Upper lobe of right lung (tissue), 1 donor: ENCODE measurements at regions not wholly inside any gene's neighbourhood (a gene's known extent, or its start where the extent isn't known, plus 50 kb on each side); places are given as distances from the start of the nearest gene placed in this dataset.

Experiments used
- ATAC-seq: fragments of 200-7000 bp; cut with Tn5 transposase; one replicate; pipeline ENCODE4 v1.9.1; 2020; ENCODE audit warnings: mild to moderate bottlenecking, moderate library complexity
- DNase-seq: peaks from one replicate; pipeline ENCODE4 v3.0.0-alpha.2; 2020
- H3K27ac ChIP-seq: fragments of 200-600 bp; one replicate; pipeline ENCODE4 v1.8.0; 2022
- H3K27me3 ChIP-seq: fragments of 200-600 bp; one replicate; pipeline ENCODE4 v1.8.0; 2022; ENCODE audit warnings: mild to moderate bottlenecking
- H3K36me3 ChIP-seq: fragments of 200-600 bp; one replicate; pipeline ENCODE4 v1.8.0; 2022
- H3K4me1 ChIP-seq: fragments of 200-600 bp; one replicate; pipeline ENCODE4 v1.8.0; 2022
- H3K4me3 ChIP-seq: fragments of 200-600 bp; one replicate; pipeline ENCODE4 v1.8.0; 2022; ENCODE audit warnings: mild to moderate bottlenecking
- H3K9me3 ChIP-seq: fragments of 200-600 bp; one replicate; pipeline ENCODE4 v1.8.0; 2022
- CTCF ChIP-seq: fragments of 200-600 bp; IDR thresholded peaks from one replicate; pipeline ENCODE4 v1.8.0; 2022; ENCODE audit warnings: antibody characterized with exemption
- intact Hi-C: fragments of 100-400 bp; cut with DNase I; formaldehyde crosslinking; loops from one replicate; pipeline ENCODE4 v1.11.0; 2022
- donor health status: DM: no; HTN: yes; CAD: no; lungs with severe emphysema.

GRCh38 chr3:43162230-43163084 is 56.6 kb upstream of the POMGNT2 start:
- ATAC-seq (peak; percentile 25), DNase-seq (no peak)
- no peaks in the 10 kb centered on the region for H3K27me3 ChIP-seq
- H3K9me3 ChIP-seq = no peaks in the 10 kb centered on the region
- no peaks in the 10 kb centered on the region for H3K36me3 ChIP-seq
- peak; percentile 54 for TF ChIP-seq CTCF
- intact Hi-C loops = loop anchor here (10.0 kb wide), 1 partner anchor 342 kb away; no protein-coding TSS in a partner anchor
- H3K4me3 ChIP-seq = no peak overlapping the region
- H3K27ac ChIP-seq = peak overlapping the region; percentile 60
- H3K4me1 ChIP-seq = peaks cover 8% of the 10 kb centered on the region

GRCh38 chr3:43161684-43162229 is 55.9 kb upstream of the POMGNT2 start:
- peaks cover 8% of the 10 kb centered on the region for H3K4me1 ChIP-seq
- H3K27me3 ChIP-seq = no peaks in the 10 kb centered on the region
- no peak overlapping the region for H3K27ac ChIP-seq
- no peaks in the 10 kb centered on the region for H3K36me3 ChIP-seq
- TF ChIP-seq CTCF = no peak
- H3K4me3 ChIP-seq = no peak overlapping the region
- no peak for DNase-seq
- H3K9me3 ChIP-seq = no peaks in the 10 kb centered on the region
- intact Hi-C loops = loop anchor here (10.0 kb wide), 1 partner anchor 343 kb away; no protein-coding TSS in a partner anchor
- no peak for ATAC-seq

- TF ChIP-seq CTCF = no peak
- no peak for DNase-seq
- no peaks in the 10 kb centered on the region for H3K9me3 ChIP-seq
- intact Hi-C loops = loop anchor here (10.0 kb wide), 1 partner anchor 344 kb away; no protein-coding TSS in a partner anchor
- H3K27me3 ChIP-seq = no peaks in the 10 kb centered on the region
- H3K4me3 ChIP-seq = no peak overlapping the region
- ATAC-seq = no peak
- H3K4me1 ChIP-seq = peaks cover 8% of the 10 kb centered on the region
- no peak overlapping the region for H3K27ac ChIP-seq
- no peaks in the 10 kb centered on the region for H3K36me3 ChIP-seq
These were observed 54.8 kb upstream of the POMGNT2 start for GRCh38 chr3:43160664-43161063.

GRCh38 chr3:43159876-43160255 is 54.0 kb upstream of the POMGNT2 start:
- Histone ChIP-seq H3K36me3 (no peaks in the 10 kb centered on the region), H3K9me3 (no peaks in the 10 kb centered on the region), H3K27ac (no peak overlapping the region), H3K4me1 (peaks cover 8% of the 10 kb centered on the region), H3K27me3 (no peaks in the 10 kb centered on the region), H3K4me3 (no peak overlapping the region)
- no peak for TF ChIP-seq CTCF
- no peak for ATAC-seq
- DNase-seq = no peak
- intact Hi-C loops = loop anchor here (10.0 kb wide), 1 partner anchor 345 kb away; no protein-coding TSS in a partner anchor

- Histone ChIP-seq H3K27me3 (no peaks in the 10 kb centered on the region), H3K9me3 (no peaks in the 10 kb centered on the region), H3K36me3 (no peaks in the 10 kb centered on the region), H3K27ac (no peak overlapping the region), H3K4me1 (peaks cover 8% of the 10 kb centered on the region), H3K4me3 (no peak overlapping the region)
- intact Hi-C loops = no loop called here
- DNase-seq = no peak
- no peak for TF ChIP-seq CTCF
- ATAC-seq = no peak
These were observed 53.4 kb upstream of the POMGNT2 start for GRCh38 chr3:43159131-43159875.
